ENCODE measurements at regions not wholly inside any gene's neighbourhood (a gene's known extent, or its start where the extent isn't known, plus 50 kb on each side); places are given as distances from the start of the nearest gene placed in this dataset.
A peak's percentile ranks its signal among the peaks of the same experiment; 100 is the strongest.

DNA sequence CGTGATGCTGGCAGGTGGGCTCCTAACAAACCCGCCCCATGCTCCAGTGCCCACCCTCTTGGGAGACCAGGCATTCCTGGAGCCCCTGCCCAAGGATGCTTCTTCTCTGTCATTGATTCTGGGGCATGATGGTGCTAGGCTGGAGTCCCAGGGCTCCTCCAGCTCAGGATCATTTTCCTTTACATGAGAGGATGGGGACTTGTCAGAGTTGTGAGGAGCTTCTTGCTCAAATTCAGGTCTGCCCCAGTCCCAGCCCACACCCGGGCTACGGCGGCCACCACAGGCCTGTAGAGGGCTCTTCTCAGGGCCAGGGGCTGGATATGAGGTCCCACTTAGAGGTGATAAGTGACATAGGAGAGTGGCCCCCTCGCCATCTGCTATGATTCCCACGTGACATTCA, 141.1 kb upstream of the COPS8 start:
- DNase-seq (ENCODE audit: low read depth in 2 of 2), result no peak

DNA sequence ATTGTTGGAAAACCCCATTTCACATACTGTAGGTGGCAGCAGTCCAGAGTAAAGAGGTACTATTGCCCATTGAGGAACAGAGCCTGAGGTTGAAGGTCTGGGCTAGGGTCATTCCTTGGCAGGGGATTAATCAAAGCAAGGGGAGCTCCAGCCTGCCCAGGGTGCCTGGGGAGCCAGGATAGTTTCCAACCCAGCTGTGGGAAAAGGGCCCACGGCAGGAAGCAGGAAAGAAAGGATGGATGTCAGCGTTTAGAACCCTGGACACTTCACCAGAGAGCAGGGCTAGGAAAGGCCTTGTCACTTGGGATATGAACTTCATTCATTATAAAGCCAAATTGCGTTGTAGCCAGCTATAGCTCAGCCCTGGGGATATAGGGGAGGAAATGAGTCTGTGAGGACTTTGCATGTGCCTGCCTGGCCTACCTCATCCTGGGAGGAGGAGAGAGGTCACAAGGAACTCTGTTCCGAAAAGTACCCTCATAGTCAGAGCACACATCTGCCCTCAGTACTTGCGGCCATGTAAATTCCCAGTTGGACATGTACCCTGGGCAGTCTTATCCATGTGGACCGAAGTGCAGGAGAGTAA, 140.2 kb upstream of the COPS8 start:
- DNase-seq (ENCODE audit: low read depth in 2 of 2), result peak; percentile 22 to 93

DNA sequence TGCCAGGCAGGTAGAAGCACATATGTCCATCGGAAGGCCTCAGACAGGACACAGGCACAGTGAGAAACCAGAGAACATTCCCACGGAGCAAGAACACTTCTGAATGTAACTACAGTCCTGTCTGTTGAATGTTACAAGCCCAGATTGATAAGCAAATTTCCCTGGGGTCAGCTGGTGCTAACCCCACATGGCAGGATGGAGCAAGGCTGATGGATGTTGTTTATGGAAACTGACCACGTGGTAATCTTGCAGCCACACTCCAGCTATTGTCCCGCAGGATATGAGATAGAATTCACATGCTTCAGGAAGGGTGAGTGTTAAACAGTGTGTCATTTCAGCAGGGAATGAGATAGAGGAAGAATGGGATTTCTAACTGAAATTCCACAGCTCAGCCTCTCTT, 138.8 kb upstream of the COPS8 start:
- peak; percentile 87 to 99 for DNase-seq (ENCODE audit: low read depth in 2 of 2)

- no peak for DNase-seq (ENCODE audit: low read depth in 2 of 2)
These were observed 138.4 kb upstream of the COPS8 start for GRCh38 chr2:236947294-236947693.

- DNase-seq (ENCODE audit: low read depth in 2 of 2), result no peak
These were observed 137.8 kb upstream of the COPS8 start for GRCh38 chr2:236947896-236948295.

DNA sequence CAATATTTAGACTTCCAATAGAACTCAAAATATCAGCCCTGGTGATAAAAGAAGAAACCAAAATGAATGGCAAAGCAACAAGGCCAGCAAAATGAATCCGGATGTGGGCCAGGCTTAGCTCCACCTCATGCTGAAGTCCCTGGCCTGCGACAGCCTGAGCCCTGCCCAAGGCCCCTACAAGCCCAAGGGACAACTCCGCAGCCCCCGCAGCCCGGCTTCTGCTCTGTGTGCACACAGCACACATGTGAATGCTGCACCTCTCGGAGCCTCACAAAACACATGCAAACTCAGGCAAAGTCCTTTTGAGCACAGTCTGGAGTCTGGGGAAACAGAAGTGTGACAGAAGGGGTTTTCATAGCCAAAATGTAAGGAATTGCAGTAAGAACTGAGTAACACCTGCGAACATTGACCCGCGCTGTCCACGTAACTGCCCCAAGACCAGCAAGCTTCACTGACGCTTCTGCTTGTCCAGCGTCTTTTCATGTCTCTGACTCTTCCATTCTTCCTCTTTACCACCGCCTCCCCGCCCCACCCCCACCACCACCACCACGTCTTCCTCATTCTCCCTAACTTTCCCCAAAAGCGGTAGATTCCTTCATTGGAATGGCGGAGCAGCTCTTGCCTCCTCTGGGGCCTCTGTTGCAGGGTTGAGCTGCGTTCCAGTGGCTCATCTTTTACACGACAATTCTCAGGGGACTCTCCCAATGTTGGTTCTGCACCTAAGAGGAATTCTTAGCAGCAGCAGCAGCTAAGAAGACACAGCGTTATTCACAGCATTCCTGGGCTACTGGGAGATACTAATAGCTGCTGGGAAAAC, 136.4 kb upstream of the COPS8 start:
- DNase-seq (ENCODE audit: low read depth in 2 of 2), result no peak

- DNase-seq (ENCODE audit: low read depth in 2 of 2), result no peak
These were observed 133.7 kb upstream of the COPS8 start for GRCh38 chr2:236951830-236952475.

DNA sequence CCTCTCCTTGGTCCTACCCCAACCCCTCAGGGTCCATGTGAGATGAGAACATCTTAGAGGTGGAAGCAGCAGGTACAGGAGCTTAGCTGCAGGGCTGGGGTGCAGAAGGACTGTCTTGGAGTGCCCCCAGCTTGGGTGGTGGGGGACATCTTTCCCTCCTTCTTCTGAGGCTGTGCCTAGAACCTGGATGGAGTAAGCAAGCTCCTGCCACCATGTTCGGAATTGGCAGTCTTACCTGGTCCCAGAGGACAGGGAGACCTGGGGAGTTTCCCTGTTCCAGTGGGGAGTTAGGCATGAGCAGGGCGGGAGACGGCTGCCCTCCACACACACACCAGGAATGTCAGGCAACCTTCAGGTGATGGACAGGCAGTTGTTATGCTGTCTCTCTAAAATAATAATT, 131.0 kb upstream of the COPS8 start:
- DNase-seq (ENCODE audit: low read depth in 2 of 2), result no peak

- no peak for DNase-seq (ENCODE audit: low read depth in 2 of 2)
These were observed 130.1 kb upstream of the COPS8 start for GRCh38 chr2:236955521-236956030.

DNA sequence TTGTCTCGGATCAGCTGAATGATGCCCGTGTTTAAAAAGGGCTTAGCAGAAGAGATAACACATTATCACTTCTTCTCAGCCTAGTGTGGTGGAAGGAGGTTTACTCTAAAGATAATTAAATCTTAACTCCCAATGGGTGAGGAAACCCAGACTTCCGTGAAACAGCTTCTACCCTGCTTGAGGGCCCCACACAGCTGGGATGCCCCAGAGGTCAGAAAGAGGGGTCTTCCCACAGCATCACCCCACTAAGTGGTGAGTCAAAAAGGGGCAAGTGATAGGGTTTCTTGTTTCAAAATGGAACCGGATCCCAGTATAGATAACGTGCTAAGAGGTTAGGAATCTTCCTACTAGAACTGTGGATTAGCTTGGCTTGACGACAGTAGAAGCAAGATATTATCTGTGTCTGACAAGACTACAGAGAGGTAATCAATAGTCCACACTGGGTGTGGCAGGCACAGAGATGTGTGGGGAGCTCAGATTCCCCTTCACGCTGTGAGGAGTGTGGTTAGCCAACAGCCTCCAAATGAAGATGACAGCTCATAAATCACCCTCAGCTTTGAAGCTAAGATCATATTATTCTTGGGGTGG, 129.6 kb upstream of the COPS8 start:
- no peak for DNase-seq (ENCODE audit: low read depth in 2 of 2)

DNA sequence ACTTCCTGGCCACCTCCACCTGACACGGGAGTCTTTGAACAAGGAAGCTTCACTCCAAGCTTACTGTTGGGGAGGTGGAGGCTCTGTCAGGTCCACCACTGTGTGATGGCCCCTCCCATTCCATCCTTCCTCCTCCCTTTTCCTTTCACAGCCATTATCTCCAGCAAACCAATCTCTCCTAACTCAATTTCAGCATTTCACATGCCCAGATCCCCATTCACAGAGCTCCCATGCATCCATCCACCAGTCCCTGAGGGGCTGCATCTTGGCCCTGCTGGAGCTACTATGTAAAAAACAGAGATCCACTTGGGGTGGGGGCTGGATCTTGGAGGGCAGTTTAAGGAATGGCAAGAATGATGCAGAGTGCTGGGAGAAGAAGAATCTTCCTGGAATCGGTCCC, 129.0 kb upstream of the COPS8 start:
- no peak for DNase-seq (ENCODE audit: low read depth in 2 of 2)

DNA sequence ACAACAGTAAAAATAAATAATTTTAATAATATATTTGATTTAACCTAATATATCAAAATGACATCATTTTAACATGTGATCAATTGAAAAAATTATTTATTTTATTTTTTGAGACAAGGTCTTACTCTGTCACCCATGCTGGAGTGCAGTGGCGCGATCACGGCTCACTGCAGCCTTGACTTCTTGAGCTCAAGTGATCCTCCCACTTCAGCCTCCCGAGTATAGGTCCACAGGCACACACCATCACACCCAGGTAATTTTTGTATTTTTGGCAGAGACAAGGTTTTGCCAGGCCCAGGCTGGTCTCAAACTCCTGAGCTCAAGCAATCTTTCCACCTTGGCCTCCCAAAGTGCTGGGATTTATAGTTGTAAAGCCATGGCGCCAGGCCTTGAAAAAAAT, 126.7 kb upstream of the COPS8 start:
- DNase-seq (ENCODE audit: low read depth in 2 of 2), result no peak

GRCh38 chr2:236959876-236960275, 125.8 kb upstream of the COPS8 start:
- DNase-seq (ENCODE audit: low read depth in 2 of 2), result peak in 1 of 2 donors; percentile 52

DNA sequence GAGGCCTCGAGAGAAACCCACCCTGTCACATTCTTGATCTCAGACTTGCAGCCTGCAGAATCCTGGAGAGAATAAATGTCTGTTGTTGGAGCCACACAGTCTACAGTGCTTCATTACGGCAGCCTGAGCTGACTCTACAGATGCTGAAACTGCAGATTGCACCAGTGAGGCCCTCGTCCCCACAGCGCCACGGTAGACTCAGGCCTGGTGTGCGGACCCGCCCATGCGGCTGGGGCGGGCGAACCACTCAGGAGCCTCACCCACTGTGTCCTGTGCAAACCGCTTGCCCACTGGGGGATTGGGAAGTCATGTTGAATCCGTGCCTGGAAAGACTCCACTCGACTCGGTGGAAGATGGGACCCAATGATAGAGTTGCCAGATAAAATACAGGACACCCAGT, 125.2 kb upstream of the COPS8 start:
- DNase-seq (ENCODE audit: low read depth in 2 of 2), result no peak

- DNase-seq (ENCODE audit: low read depth in 2 of 2), result no peak
These were observed 122.9 kb upstream of the COPS8 start for GRCh38 chr2:236962816-236963215.

DNA sequence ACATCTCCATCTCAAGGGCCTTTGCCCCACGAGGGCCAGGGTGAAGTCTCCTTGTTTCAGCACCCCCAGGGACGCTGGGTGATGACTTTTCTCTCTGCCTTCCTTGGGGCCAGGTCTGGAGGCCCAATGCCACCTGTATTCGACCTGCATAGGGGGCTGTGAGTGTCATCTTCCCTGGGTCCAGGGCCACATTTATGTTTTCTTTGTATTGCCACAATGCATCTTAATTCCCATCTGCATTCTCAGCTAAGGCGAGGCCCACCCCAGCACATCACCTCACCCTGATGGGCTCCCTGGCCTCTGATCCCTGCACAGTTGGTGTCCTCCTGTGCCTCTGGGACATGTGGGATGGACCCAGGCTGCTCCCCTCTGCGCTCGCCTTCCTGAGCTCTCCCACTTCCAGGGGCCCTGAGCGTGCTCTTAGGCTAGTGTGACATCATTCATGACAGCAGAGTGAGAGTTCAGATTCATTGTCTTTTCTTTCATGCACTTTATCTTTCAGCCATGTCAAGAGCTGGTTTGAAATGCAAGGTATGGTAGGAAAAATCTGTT, 122.0 kb upstream of the COPS8 start:
- DNase-seq (ENCODE audit: low read depth in 2 of 2), result no peak

- DNase-seq (ENCODE audit: low read depth in 2 of 2), result no peak
These were observed 121.4 kb upstream of the COPS8 start for GRCh38 chr2:236964291-236964690.

DNA sequence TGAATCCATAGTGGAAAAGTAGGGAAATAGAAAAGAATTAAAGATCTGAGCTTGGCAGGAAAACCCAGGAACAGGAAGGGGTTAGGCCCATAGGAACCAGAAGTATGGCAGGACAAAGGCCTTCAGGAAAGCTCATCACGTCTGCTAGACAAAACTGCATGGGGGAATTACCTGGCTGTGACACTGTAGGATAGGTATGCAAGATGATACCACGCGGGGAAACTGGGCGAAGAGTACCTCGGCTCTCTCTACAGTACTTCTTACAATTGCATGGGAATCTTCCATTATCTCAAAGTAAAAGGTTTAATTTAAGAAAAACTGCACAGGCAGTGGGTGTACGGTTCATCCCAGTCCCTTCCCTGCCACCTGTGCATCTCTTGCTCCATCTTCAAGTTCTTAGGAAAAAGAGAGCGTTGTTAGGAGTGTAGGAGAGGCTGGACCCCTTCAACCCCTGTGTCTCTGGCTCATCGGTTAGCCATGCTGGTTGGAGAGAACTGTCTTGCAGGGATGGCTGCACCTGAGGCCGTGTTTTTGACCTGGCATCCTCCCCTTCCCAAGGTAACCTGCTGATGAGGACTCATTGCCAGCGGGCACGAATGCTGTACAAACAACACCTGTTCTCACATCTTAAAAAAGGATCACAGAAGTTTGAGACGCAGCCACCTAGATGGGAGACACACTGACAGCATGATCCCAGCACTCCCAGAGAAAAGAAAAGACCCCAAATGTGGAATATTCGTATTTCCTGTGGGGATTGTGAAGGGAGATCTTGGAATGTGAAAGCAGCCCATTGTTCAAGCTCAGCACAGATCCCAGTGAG, 120.5 kb upstream of the COPS8 start:
- DNase-seq (ENCODE audit: low read depth in 2 of 2), result no peak

DNA sequence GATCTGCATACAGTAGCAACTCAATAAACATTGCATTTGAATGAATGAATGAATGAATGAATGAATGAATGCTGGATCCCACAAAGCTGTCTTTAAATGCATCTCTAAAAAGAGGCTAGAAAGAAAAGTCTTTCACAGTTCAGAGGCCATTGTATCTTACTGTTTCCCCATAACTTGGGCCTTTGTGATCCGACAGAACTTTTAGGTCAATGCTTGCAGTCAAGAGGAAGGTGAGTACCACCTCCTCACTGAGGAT, 119.9 kb upstream of the COPS8 start:
- no peak for DNase-seq (ENCODE audit: low read depth in 2 of 2)

DNA sequence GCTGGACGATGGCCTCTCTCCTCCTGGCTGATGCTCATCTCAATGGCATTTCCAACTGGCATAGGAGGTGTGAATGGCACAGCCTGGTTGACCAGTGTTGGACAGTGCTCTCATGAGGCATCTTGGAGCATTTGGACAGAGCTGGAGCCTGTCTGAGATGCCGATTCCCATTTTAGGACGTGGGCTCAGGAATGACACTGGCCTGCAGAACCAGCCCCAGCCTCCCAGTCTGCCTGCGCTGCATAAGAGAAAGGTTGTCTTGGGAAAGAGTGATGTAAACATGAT, 118.2 kb upstream of the COPS8 start:
- no peak for DNase-seq (ENCODE audit: low read depth in 2 of 2)

DNA sequence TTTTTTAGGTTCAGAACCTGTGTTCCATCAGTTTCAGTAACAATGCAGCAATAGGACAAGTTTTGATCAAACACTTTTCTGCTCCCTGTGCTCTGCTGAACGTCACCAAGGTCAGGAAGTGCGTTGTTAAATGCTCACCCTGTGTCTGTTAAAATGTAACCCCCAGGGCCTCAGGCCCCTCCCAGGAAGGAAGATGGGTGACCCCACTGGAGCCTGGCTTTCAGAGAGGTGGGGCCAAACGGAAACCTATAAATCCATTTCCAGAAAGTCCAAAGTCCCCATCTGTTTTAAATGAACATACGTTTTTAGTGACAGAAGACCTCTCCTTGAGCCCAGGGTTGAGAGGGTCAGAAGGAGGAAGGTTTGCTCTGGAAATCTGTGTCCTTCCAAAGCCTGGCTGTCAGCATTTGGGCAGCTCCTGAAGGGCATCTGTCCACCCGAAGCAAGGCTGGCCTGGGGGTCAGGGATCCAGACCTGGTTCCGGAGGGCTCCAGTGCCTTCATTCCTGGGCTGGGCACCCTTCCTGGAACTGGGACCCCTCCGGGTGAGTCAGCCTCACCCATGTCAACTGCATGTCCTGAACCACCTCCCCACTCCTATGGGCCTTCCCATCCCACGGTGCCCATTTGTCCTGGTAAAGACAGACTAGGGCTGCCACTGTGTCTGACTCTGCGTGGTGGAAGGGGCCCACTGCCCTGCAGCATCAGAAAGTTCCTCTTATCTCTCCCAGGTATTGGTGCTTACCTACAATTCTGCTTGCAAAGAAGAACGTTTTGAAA, 117.4 kb upstream of the COPS8 start:
- DNase-seq (ENCODE audit: low read depth in 2 of 2), result peak in 1 of 2 donors; percentile 66

Data from lung microvascular endothelial cell (primary cell).